SH-SY5Y (cell line): ENCODE measurements at regions not wholly inside any gene's neighbourhood (a gene's known extent, or its start where the extent isn't known, plus 50 kb on each side); places are given as distances from the start of the nearest gene placed in this dataset.

Source experiments
- GATA2 ChIP-seq: IDR thresholded peaks from 2 replicates; pipeline ENCODE4 v1.6.1; 2011; ENCODE audit warnings: mild to moderate bottlenecking, low read depth, low read length
- GATA3 ChIP-seq: IDR thresholded peaks from 2 replicates; pipeline ENCODE4 v1.6.1; 2011; ENCODE audit warnings: low read depth, mild to moderate bottlenecking, low read length, moderate library complexity

DNA sequence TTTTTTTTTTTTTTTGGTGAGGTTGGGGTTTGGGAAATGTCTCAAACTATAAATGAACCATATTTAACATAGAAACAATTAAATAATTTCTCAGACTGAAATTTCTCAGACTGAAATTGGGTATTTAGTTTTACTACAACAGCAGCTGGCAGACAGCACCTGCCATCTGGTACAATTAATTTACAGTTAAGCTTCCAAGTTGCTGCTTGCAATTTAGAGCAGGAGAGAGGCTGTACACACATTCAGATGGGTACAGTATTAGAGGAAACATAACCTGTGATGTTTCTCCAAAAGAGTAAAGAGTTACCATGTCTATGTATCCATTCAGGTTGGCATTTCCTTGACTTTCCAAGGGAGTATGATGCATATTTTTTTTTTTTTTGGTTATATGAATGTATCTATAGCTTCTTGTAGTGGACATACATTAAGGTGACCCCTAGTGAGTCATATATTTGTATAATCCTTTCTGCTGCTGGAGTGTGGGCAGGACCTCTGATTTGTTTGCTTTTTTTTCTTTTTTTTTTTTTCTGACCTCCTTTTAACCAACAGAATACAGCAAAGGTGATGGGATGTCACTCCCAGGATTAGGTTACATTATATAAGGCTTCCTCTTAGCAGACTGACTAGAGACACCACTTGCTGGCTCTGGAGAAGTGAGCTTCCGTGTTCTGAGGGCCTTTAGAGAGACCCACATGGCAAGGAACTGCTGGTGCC, 201.7 kb downstream of the PTH2R start:
- TF ChIP-seq GATA2 (no peak), GATA3 (no peak)
